ENCODE measurements at regions not wholly inside any gene's neighbourhood (a gene's known extent, or its start where the extent isn't known, plus 50 kb on each side); places are given as distances from the start of the nearest gene placed in this dataset.

DNA sequence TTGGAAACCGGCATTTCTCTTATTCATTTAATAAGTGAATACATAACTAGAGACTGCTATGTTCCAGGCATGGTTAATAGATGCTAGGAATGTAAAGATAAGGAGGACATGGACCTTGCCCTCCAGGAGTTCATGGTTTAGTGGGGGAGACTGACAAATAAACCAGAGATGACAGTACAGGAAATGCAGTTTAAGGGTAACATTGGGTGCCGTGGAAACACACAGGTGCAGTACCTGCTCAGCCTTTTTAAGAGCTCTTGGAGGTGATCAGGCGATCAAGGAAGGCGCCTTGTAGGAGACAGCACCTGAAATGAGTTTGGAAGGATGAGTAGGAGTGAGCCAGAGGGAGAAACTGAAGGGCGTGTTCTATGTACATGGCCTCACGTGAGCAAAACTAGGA, 145.8 kb downstream of the AASDH start:
- no peak for DNase-seq (ENCODE audit: low spot score)
- FAIRE-seq = no peak

DNA sequence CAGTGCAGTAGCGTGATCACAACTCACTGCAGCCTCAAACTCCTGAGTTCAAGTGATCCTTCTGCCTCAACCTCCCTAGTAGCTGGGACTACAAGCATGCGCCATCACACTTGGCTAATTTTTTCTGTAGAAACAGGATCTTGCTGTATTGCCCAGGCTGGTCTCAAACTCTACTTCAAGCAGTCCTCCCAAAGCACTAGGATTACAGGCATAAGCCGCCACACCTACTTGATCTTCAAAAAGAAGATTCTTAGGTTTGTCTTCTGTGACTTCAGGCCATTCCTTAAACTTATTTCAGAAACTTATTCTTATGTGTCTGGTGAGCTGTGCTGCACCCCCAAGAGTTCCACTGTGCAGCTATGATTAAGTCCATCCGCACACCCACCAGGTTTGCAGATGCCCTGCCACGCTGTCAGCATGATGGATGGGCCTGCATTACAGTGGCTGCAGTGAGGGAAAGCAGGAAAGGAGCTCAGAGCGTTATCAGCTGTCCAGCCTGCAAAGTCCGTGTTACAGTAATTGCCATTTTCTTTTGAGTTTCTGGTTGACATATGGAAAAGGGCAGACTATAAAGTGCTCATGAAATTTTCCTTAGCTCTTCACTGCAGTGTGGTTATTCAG, 146.6 kb downstream of the AASDH start:
- DNase-seq (ENCODE audit: low spot score) = no peak
- peak; percentile 5 for FAIRE-seq

- FAIRE-seq (no peak), DNase-seq (ENCODE audit: low spot score) (no peak)
Measured at GRCh38 chr4:56238251-56238650, 149.0 kb downstream of the AASDH start.

DNA sequence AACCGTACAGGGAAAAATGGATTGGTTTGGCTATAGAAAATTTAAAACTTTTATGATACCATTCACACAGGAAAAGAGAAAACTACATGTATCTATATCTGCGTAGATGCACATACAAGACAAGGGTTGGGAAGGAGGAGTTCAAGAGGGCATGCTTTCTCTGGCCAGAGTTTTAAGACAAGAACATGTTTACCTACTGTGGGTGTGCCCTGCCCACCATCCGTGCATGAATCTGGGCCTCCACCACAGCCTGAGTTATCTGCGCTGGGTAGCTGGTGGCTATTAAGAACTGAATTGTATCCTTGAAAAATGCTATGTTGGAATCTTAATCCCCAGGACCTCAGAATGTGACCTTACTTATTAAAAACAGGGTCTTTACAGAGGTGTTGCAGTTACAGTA, 151.6 kb downstream of the AASDH start:
- no peak for FAIRE-seq

DNA sequence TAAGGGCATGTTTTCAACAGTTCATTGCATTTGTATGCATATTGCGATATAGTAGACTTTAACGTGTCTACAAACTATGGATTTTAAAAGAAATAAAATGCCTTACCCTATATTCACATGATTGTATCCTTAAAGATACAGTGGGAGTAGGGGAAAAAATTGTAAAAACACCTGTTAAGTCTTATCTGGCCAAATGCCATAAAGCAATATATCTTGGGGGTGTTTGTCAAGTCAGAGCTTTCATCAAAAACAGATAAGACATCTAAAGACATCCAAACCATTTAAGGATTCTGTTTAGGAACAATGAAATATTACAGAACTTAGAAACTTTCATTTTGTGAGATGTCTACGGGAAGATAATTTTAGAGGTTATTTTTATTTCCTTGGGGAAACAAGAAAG, 152.3 kb downstream of the AASDH start:
- no peak for FAIRE-seq
- DNase-seq (ENCODE audit: low spot score) = no peak

More for the DNA sequence above, 151.6 kb downstream of the AASDH start:
- DNase-seq (ENCODE audit: low spot score) = no peak

GRCh38 chr4:56234098-56234497, 153.2 kb downstream of the AASDH start:
- no peak for DNase-seq (ENCODE audit: low spot score)
- FAIRE-seq = no peak

- FAIRE-seq = no peak
- DNase-seq (ENCODE audit: low spot score) = no peak
Measured at GRCh38 chr4:56231410-56231809, 155.9 kb downstream of the AASDH start.

DNA sequence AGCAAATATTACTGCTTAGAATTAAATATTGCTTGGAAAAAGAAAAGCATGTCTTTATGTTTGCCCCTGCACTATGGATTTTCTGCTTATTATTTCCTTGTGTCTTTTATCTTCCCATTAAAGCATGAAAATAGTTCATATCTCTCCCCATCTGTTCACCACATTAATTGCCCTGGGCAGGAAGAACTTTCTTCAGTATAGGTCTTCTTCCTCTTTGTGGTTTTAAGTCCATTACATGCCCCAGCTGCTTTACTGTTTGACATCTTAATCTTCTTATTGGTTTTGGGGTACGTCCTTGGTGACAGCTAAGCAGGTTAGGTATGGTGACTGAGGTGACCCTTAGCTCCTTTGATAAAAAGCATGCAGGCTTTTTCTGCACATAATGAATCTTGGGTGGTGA, 157.3 kb downstream of the AASDH start:
- no peak for FAIRE-seq
- no peak for DNase-seq (ENCODE audit: low spot score)

DNA sequence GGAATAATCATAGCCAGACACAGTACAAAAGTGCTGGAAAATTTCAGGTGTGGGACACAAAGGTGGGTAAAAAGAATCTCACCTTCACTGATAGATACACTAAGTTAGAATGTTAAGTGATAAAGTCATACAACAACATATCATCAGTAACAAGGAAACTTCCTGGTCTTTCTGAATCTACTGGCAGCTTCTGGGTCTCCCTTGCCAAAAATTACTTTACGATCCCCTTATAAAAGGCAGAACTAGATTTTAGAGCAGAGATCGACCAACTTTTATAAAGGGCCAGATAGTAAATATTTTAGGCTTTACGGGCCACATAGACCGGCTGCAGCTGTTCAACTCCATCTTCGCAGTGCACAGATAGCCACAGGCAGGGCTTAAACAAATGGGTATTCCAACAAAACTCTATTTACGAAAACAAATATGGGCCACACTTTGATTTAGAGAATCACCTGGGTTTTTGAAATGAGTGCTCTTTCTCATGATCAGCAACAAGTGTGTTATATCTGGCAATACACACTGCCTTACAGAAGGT, 159.9 kb downstream of the AASDH start:
- FAIRE-seq = no peak
- no peak for DNase-seq (ENCODE audit: low spot score)

DNA sequence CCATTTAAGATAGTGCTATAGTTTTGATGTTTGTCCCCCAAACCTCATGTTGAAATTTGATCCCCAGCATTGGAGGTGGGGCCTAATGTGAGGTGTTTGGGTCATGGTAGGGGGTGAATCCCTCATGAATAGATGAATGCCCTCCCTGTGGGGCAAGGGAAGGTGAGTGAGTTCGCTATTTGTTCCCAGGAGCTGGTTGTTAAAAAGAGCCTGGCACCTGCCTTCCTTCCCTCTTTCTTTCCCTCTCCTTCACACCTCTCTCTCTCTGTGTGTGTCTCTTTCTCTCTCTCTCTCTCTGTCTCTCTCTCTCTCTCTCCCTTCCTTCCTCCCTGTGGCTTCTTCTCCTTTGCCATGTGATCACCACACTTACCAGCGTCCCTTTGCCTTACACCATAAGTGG, 160.7 kb downstream of the AASDH start:
- FAIRE-seq = no peak

GRCh38 chr4:56224641-56225040, 162.7 kb downstream of the AASDH start:
- DNase-seq (ENCODE audit: low spot score) = no peak
- no peak for FAIRE-seq

More for the DNA sequence above, 160.7 kb downstream of the AASDH start:
- no peak for DNase-seq (ENCODE audit: low spot score)

DNA sequence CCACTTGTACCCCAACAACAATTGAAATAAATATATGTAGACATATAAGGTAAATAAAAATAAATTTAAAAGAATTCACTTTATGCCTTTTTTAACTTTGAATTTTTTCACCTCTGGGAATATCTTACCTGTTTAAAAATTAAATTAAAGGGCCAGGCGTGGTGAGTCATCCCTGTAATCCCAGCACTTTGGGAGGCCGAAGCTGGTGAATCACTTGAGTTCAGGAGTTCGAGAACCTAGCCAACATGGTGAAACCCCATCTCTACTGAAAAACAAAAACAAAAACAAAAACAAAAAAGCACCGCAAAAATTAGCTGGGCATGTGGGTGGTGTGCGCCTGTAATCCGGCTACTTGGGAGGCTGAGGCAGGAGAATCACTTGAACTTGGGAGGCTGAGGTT, 164.8 kb downstream of the AASDH start:
- FAIRE-seq (no peak), DNase-seq (ENCODE audit: low spot score) (no peak)

- FAIRE-seq (no peak), DNase-seq (ENCODE audit: low spot score) (no peak)
Measured at GRCh38 chr4:56220261-56220660, 167.0 kb downstream of the AASDH start.

DNA sequence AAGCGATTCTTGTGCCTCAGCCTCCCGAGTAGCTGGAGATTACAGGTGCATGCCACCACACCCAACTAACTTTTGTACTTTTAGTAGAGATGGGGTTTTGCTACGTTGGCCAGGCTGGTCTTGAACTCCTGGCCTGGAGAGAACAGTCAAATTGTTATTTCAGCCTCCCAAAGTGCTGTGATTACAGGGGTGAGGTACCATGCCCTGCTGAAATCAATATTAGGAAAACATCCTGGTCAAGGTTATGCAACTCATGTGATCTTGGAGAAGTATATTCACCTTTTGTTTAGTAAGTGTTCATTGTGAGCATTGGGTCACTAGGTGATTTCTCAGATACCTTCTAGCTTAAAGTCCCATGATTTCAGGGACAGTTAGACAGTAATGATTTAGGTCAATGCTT, 167.8 kb downstream of the AASDH start:
- DNase-seq (ENCODE audit: low spot score) = no peak

DNA sequence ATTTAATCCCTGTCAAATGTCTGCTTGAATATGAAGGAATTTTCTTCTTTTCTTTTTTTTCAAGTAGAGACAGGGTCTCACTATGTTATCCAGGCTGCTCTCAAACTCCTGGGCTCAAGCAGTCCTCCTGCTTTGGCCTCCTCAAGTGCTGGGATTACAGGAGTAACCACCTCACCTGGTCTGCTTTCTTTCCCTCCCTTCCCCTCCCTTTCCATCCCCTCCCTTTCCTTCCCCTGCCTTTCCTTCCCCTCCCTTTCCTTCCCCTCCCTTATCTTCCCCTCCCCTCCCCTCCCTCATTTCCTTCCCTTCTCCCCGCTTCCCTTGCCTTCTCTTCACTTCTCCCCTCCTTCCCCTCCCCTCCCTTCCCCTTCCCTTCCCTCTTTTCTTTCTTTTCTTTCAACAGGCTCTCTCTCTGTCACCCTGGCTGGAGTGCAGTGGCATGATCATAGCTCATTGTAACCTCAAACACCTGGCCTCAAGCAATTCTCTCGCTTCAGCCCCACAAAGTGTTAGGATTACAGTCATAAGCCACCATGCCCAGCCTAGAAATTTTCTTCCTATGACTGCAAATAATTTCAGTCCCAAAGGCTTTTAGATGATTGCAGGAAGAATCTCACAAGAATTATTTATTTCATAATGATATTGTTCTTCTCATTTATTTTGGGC, 168.9 kb downstream of the AASDH start:
- DNase-seq (ENCODE audit: low spot score) (no peak), FAIRE-seq (no peak)

More for the DNA sequence above, 167.8 kb downstream of the AASDH start:
- peak; percentile 76 for FAIRE-seq

DNA sequence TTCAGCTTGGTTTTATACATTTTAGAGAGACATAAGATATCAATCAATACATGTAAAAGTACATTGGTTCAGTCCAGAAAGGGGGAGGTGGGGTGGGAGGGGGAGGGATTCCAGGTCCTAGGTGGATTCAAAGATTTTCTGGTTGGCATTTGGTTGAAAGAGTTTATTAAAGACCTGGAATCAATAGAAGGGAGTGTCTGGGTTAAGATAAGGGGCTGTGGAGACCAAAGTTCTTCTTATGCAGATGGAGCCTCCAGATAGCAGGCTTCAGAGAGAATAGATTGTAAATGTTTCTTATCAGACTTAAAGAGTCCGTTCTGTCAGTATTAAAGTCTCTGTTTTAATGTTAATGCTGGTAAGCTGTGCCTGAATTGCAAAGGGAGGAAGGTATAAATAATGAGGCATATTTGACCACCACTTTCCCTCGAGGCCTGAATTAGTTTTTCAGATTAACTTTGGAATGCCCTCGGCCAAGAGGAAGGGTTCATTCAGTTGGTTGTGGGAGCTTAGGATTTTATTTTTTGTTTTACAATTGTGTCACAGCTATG, 169.9 kb downstream of the AASDH start:
- FAIRE-seq = no peak

DNA sequence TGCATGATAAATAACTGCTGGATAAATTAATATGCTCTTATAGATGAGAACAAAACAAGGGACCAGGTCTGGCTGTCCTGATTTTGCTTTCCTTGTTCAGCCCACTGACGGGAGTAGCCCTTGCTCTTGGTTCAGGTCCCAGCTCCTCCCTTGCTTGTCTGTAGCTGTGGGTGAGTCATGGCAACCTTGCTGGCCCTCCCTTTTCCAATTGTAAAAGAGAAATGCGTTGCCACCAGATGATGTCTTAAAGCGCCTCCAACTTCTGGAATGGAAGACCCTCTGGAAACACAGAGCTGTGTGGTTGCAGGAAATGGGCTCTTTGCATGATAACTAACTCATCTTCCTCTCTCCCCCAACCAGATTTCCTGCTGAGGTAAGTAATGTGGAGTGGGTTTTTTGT, 171.4 kb downstream of the AASDH start:
- DNase-seq (ENCODE audit: low spot score) = peak; percentile 75
- FAIRE-seq = no peak

More for the DNA sequence above, 169.9 kb downstream of the AASDH start:
- no peak for DNase-seq (ENCODE audit: low spot score)

DNA sequence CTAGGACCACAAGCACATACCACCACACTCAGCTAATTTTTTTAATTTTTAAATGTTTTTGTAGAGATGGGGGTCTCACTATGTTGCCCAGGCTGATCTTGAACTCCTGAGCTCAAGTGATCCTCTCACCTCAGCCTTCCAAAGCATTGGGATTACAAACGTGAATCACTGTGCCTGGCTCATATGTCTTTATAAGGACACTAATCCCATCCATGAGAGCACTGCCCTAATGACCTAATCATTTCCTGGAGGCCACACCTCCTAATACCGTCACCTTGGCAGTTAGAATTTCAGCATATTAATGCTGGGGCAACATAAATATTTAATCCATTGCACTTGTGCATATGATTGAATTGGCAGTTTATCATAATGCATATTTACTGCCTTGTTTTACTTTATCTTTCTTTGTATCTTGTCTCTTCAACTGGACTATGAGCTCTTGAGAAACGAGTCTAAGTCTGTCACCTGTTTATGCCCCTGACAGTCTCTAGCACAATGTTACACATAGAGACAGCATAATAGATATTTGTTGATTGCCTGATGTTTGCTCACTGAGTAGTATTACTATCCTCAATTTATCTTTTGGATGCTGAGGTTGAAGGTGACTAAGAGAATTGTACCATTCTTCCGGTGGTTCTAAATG, 172.0 kb downstream of the AASDH start:
- FAIRE-seq = no peak
- DNase-seq (ENCODE audit: low spot score) = no peak

DNA sequence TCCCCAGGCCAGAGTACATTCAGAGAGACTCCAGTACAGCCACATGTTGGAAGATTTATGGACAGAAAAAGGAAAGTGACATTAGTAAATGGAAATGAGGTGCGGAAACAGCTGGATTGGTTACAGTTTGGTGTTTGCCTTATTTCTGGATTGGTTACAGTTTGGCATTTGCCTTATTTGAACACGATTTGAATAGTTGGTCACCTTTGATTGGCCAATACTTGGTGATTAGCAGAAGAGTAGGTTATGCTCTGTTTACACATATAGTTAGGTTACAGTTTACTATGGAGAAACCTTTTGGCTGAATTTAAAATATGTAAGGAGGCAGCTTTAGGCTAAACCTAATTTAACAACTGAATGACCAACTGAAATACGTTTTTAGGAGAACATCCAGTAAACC, 173.7 kb downstream of the AASDH start:
- FAIRE-seq = no peak
- DNase-seq (ENCODE audit: low spot score) = no peak

DNA sequence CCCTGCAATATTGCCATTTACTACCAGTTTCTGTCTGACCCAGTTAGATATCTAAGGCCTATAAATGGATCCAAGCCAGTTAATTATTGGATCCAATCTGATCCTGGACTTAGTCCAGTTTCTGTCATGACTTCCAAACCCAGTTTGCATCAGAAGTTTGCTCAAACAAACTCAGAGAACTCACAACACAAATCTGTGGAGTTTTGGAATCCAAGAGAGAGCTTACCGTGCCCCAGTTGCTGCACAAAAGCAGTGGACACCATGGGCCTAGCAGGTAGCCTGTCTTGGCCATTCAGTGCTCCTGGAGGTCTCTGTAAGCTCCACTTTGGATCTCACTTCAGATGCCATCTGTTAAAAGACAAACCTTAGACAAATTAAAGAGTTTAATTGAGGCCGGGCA, 174.5 kb downstream of the AASDH start:
- FAIRE-seq = no peak
- no peak for DNase-seq (ENCODE audit: low spot score)

GRCh38 chr4:56211202-56211601, 176.1 kb downstream of the AASDH start:
- no peak for FAIRE-seq
- no peak for DNase-seq (ENCODE audit: low spot score)

DNA sequence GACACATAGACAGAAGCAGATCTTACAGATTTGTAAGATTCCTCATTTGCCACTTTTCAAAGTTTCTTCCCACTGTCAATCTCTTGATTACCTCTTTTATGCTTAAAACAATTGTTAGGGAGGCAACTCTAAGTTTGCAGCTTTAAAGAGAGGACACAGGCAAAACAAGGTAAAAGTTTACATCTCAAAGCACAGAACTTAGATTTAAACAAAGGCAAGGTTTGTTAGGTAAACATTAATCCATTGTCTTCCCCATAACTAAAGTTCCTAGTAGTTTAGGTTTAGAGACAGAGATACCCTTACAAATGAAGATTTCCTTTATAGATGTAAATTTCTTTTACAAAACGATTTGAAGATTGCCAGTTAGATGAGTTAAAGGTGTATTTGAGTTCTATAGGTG, 176.9 kb downstream of the AASDH start:
- FAIRE-seq (no peak), DNase-seq (ENCODE audit: low spot score) (no peak)
